ENCODE measurements at regions not wholly inside any gene's neighbourhood (a gene's known extent, or its start where the extent isn't known, plus 50 kb on each side); places are given as distances from the start of the nearest gene placed in this dataset.
A peak's percentile ranks its signal among the peaks of the same experiment; 100 is the strongest.

GRCh38 chr7:51705701-51706100 lies 389.1 kb upstream of the COBL start:
- no peak for DNase-seq (ENCODE audit: low spot score)
- no peak for FAIRE-seq

DNA sequence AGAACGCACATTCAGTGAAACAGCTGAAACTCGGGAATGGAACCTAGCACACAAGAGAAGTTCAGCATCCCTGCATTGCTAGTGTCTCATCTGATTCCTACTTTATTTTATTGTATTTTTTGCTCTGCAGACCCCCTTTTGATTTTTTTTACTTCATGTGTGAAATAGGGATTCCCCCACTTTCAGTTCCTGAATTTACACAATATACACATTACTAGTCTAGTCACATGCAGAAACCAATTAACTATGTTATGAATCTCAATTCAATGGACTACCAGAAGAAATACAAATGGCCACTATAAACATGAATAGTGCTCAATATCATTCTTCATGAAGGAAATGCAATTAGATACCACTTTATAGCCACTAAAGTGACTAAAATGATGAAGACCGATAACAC lies 386.1 kb upstream of the COBL start:
- FAIRE-seq = no peak

DNA sequence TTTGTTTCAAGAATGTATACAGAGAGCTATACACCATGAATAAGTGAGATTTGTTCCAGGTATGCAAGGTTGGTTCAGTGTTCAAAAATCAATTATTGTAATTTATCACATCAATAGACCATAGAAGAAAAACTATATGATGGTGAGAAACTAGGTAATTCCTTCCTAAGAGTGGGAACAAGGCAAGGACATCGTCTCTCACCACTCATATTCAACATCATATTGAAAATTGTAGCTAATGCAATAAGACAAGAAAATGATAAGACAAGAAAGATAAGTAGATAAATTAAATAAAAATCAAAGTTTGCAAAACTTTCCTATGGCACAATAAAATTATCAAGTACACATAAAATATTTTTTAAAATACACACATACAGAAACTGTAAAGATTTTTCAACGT lies 385.3 kb upstream of the COBL start:
- FAIRE-seq = no peak

More for the DNA sequence above, 386.1 kb upstream of the COBL start:
- no peak for DNase-seq (ENCODE audit: low spot score)

DNA sequence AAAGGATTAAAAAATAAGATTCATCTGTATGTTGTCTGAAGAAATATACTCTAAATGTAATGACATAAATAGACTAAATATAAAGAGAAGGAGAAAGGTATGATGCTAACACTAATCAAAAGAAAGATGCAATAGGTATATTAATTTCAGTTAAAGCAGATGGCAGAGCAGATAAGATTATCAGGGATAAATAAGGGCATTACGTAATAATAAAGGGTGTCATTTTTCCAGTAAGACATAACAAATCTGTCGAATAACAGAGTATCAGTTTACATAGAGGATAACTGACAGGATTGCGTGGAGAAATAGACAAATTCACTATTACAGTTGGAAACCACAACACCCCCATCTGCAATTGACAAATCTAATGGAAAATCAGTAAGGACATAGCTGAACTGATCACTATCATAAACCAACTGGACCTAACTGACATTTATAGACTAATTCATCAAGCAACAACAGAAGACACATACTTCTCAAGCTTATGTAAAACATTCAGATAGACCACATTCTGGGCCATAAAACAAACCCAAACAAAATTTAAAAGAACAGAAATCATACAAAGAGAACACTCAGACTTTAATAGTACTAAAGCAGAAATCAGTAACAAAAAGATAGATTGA lies 384.1 kb upstream of the COBL start:
- DNase-seq (ENCODE audit: low spot score) = no peak
- no peak for FAIRE-seq

More for the DNA sequence above, 385.3 kb upstream of the COBL start:
- DNase-seq (ENCODE audit: low spot score) = no peak

DNA sequence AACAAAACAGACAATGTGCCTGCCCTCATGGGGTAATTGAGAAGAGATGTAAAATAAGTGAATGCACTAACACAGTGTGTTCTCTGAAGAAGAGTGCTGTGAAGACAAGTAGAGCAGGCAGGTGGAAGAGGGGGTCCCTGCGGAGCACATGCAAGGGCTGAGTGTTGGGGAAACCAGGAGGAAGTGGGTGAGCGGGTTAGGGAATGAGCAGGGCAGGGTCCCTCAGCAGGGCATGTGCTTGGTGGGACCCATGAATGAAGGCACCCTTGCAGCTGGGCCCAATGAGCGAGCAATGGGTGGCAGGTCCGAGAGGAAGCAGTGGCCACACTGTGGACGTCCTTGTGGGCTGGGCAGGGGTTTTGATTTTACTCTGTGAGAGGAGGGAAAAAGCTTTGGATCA lies 376.6 kb upstream of the COBL start:
- no peak for FAIRE-seq
- no peak for DNase-seq (ENCODE audit: low spot score)

DNA sequence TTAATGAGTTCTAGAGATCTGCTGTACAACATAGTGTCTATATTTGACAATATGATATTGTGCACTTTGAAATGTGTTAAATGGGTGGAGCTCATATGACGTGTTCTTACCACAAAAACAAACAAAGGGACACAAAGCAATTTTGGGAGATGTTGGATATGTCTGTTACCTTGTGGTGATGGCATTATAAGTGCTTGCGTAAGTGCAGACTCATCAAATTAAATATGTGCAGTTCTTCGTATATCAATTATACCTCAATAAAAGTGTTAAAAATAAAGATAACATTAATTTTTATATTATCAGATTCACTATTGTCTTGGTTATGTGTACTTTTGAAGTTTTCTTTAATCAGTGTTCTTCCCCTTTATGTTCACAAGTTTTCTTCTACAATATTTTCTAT lies 372.9 kb upstream of the COBL start:
- DNase-seq (ENCODE audit: low spot score) (no peak), FAIRE-seq (peak; percentile 40)

- FAIRE-seq (no peak), DNase-seq (ENCODE audit: low spot score) (no peak)
Measured at GRCh38 chr7:51685794-51686193, 369.2 kb upstream of the COBL start.

GRCh38 chr7:51680594-51681399 lies 364.2 kb upstream of the COBL start:
- FAIRE-seq = no peak
- DNase-seq (ENCODE audit: low spot score) = no peak

DNA sequence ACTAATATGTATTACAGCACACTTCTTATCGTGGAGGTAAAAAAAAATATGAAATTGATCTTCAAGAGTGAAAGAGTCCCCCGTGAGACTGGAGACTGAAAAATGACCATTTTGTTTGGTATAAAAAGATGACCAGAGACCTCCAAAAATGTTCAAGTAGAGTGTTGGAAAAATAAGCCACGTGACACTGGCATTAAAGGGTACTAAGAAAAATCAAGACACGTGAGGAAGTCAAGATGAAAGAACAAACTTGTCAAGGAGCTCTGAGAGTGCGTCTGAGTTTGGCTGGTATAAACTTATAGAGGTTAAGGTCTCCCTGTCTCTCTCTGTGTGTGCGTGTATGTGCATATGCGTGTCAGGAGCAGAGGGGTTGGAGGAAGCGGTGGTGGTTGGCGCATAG lies 362.7 kb upstream of the COBL start:
- FAIRE-seq (no peak), DNase-seq (ENCODE audit: low spot score) (no peak)

GRCh38 chr7:51666751-51667150 lies 350.1 kb upstream of the COBL start:
- FAIRE-seq (no peak), DNase-seq (ENCODE audit: low spot score) (no peak)

- FAIRE-seq = no peak
Measured at GRCh38 chr7:51666266-51666665, 349.7 kb upstream of the COBL start.

DNA sequence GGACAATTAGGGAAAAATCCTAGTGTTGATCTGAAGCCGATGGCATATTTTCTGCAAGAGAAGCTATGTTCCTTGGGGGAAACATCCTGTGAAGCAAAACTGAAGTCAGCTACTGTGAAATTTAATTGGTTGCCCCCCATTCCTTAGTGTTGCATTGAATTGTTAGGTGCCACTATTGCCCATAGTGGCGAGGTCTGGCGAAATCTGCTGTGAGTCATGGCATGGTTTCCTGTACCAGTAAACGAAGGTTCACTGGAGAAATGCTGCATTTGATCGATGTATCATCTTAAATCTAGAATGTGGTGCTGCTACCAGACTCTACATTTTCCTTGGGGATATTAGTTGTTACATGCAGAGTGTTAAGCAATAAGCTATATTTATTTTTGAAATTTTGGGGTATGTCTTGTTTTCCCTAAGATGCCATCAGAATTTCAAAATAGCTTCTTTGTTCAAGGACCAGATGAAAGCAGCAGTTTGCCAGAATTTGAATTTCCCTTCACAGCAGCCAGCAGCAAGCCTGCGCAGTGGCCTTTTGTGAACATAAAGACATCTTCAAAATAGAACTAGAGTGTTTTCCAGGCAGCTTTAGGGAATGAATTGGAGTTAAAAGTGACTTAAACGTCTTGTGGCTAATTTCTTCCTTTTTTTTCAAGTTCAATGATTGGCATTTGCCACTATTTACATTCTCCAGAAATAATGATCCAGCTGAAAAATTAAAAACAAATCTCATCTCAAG lies 348.6 kb upstream of the COBL start:
- FAIRE-seq (no peak), DNase-seq (ENCODE audit: low spot score) (no peak)

More at GRCh38 chr7:51666266-51666665, 349.7 kb upstream of the COBL start:
- DNase-seq (ENCODE audit: low spot score) = no peak

- no peak for FAIRE-seq
Measured at GRCh38 chr7:51660516-51660915, 343.9 kb upstream of the COBL start.

GRCh38 chr7:51658684-51659083 lies 342.1 kb upstream of the COBL start:
- FAIRE-seq (no peak), DNase-seq (ENCODE audit: low spot score) (no peak)

More at GRCh38 chr7:51660516-51660915, 343.9 kb upstream of the COBL start:
- no peak for DNase-seq (ENCODE audit: low spot score)

DNA sequence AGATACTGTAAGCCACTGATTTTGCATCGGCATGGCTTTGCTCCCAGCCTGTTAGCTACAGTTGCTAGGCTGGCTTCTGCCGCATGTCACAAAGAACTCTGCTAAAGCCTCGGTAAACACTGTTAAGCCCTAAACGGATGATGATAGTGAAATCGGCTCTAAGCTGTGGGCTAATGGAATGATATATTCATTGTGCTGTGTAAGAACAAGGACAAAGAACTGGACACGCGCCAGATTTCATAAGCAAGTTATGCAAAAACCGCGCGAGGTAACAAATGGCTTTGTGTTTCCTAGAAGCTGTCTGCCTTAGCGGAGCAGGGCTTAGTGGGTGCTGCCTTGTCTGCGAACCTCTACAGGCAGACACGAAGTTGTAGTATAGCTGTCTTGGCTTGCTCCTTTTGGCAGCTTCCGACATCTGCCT lies 331.3 kb upstream of the COBL start:
- DNase-seq (ENCODE audit: low spot score) = no peak
- FAIRE-seq = no peak

DNA sequence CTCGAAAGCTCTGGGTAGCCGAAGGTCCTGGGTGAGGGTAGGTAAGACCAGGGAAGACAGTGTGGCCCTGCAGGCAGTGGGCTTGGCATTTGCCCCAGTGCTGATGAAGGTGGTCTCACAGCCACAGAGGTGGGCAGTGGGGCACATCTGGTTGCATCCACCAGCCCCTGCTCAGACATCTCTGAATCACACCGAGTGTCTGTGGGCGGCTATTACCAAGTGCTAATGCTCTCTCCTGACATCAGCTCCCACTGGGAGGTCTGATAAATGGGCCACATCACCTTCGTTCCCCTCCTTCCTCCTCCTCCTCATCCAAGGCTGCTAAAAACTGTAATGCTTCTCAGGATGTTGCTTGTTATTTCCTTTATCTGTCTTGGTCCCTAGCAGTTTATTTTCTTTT lies 330.9 kb upstream of the COBL start:
- FAIRE-seq (no peak), DNase-seq (ENCODE audit: low spot score) (no peak)

- FAIRE-seq (no peak), DNase-seq (ENCODE audit: low spot score) (no peak)
Measured at GRCh38 chr7:51645702-51646298, 329.2 kb upstream of the COBL start.

- FAIRE-seq (no peak), DNase-seq (ENCODE audit: low spot score) (no peak)
Measured at GRCh38 chr7:51645255-51645654, 328.6 kb upstream of the COBL start.

DNA sequence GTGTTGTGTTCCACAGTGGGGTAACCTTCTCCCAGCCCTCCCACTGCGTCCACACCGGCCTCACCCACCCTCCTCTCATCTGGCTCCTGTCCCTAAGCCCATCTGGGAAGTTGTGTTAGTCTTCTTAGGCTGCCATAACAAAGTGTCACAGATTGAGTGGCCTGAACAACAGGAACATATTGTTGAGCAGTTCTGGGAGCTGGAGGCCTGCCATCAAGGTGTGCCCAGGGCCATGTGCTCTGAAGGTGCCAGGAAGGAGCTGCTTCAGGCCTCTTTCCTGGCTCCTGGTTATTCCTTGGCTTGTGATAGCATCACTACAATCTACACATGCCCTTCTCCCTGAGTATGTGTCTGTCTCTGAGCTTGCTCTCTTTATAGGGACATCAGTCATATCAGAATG lies 327.6 kb upstream of the COBL start:
- no peak for FAIRE-seq
- no peak for DNase-seq (ENCODE audit: low spot score)

- no peak for FAIRE-seq
- no peak for DNase-seq (ENCODE audit: low spot score)
Measured at GRCh38 chr7:51640841-51641240, 324.2 kb upstream of the COBL start.

DNA sequence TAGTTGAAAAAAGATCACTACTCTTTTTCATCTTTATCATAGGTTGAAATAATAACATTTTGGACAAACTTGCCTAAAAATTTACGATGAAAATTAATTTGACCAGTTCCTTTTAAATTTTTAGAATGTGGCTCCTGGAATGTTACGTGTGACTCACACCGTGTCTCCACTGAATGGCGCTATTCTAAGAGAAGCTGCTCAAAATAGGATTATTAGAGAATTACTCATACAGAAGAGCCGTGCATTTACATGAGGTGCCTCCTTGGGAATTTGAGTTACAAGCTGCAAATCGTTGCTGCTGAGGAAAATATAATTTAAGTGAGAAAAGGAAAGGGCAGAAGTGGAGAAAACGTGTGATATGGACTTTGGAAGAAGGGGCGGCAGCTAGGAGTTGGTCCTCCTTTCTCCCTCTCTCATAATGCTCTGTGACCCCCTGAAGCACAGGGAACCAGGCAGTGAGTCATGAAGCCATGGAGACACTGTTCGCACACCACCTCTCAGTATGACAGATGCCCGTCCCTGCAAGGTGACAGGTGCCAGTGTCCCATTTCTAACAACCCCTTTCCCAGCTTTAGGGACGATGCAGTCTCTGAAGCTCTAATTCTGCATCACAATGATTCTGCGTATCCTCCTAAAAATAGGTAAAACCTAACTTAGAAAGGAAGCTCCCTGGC lies 323.2 kb upstream of the COBL start:
- no peak for FAIRE-seq
- no peak for DNase-seq (ENCODE audit: low spot score)

Measured in RCC 7860 (cell line).